Uterus (tissue), 3 donors: ENCODE measurements at regions not wholly inside any gene's neighbourhood (a gene's known extent, or its start where the extent isn't known, plus 50 kb on each side); places are given as distances from the start of the nearest gene placed in this dataset.
"Not testable (repeated sequence)": the region's sequence is repeated elsewhere in the genome, so short reads cannot be mapped to it uniquely, and the experiment has no call there.

Source experiments
- DNase-seq, 2 donors: peaks; one replicate each; pipeline ENCODE4 v3.0.0-alpha.2; 2019 to 2020
- H3K27ac ChIP-seq, 2 donors: fragments of 200-600 bp; sonication (generic); 1 replicate in 1 of 2; 2 replicates in 1 of 2; pipeline ENCODE4 v1.5.1; 2016 to 2018
- H3K27me3 ChIP-seq, 2 donors: fragments of 200-600 bp; sonication (generic); one replicate each; pipeline ENCODE4 v1.5.1; 2018 to 2019; ENCODE audit warnings: control low read depth in 1 of 2
- H3K36me3 ChIP-seq, 2 donors: fragments of 200-600 bp; sonication (generic); one replicate each; pipeline ENCODE4 v1.5.1; 2019; ENCODE audit warnings: control low read depth in 1 of 2
- H3K4me1 ChIP-seq, 2 donors: fragments of 200-600 bp; sonication (generic); one replicate each; pipeline ENCODE4 v1.5.1; 2018 to 2019; ENCODE audit warnings: control low read depth in 1 of 2
- H3K4me3 ChIP-seq, 2 donors: fragments of 200-600 bp; sonication (generic); 1 replicate in 1 of 2; 2 replicates in 1 of 2; pipeline ENCODE4 v1.5.1; 2018 to 2019; ENCODE audit warnings: mild to moderate bottlenecking in 1 of 2
- H3K9me3 ChIP-seq, 2 donors: fragments of 200-600 bp; sonication (generic); one replicate each; pipeline ENCODE4 v1.5.1; 2019; ENCODE audit warnings: control low read depth in 1 of 2
- POLR2A ChIP-seq, 2 donors: fragments of 450-650 bp; IDR thresholded peaks; one replicate each; pipeline ENCODE4 v1.6.1; 2016; ENCODE audit warnings: antibody characterized with exemption in 2 of 2, mild to moderate bottlenecking in 1 of 2, moderate library complexity in 1 of 2
- intact Hi-C: fragments of 100-400 bp; cut with DNase I; formaldehyde crosslinking; loops from one replicate; pipeline ENCODE4 v1.15.1; 2023; ENCODE audit warnings: low total_unique reads
- TF ChIP-seq, protein P1 (sequence below), 4 experiments: fragments of 200-600 bp in 2 of 4; fragments of 450-650 bp in 2 of 4; sonication (generic) in 2 of 4; IDR thresholded peaks; one replicate each; pipeline ENCODE4 v1.5.1; 2016 to 2019; ENCODE audit warnings: antibody characterized with exemption in 4 of 4, mild to moderate bottlenecking in 2 of 4, moderate library complexity in 1 of 4
- donor health status: DM: yes; HTN: yes; CAD: no.

GRCh38 chr4:57184378-57185029 lies 74.3 kb upstream of the IGFBP7 start:
- DNase-seq: no peak
- TF ChIP-seq, protein P1, sequence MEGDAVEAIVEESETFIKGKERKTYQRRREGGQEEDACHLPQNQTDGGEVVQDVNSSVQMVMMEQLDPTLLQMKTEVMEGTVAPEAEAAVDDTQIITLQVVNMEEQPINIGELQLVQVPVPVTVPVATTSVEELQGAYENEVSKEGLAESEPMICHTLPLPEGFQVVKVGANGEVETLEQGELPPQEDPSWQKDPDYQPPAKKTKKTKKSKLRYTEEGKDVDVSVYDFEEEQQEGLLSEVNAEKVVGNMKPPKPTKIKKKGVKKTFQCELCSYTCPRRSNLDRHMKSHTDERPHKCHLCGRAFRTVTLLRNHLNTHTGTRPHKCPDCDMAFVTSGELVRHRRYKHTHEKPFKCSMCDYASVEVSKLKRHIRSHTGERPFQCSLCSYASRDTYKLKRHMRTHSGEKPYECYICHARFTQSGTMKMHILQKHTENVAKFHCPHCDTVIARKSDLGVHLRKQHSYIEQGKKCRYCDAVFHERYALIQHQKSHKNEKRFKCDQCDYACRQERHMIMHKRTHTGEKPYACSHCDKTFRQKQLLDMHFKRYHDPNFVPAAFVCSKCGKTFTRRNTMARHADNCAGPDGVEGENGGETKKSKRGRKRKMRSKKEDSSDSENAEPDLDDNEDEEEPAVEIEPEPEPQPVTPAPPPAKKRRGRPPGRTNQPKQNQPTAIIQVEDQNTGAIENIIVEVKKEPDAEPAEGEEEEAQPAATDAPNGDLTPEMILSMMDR (IDR thresholded peaks at IDR 0.05): no peak
- TF ChIP-seq POLR2A (IDR thresholded peaks at IDR 0.05): no peak

DNA sequence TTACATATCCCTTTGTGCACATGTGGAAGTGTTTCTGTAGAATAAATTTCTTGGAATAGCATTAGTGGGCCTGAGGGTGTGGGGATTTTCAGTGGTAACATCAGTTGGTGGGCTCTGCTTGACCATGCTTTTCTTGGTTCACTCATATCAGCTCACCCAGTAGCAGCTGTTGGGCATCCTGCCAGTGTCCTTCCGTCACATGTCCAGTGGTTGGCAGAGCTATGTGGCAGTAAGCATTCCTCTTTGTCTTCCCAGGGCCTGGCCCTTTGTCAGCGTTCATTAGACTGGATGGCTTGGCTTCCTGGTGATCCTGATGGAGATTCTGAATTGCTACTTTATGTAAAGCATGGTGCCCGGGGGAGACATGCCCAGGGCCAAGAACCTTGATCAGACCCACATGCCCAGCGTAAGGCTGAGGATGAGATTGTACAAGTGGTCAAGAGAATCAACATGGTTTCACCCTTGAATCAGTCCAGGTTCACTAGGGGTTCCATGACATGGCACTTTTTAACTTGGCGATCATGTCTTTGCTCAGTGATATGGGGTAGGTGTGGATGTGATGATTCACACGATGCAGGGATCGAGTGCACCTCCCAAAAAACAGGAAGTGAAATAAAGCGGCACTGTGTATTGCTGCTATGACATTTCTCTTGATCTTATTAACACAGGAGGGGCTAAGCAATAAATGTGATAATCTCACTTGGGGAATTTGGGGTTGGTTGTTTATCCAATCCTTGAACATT lies 72.1 kb upstream of the IGFBP7 start:
- Histone ChIP-seq H3K36me3 (no peaks in the 10 kb centered on the region), H3K27me3 (no peaks in the 10 kb centered on the region), H3K9me3 (no peaks in the 10 kb centered on the region), H3K4me3 (no peak overlapping the region), H3K4me1 (no peaks in the 10 kb centered on the region), H3K27ac (no peak overlapping the region)
- DNase-seq: no peak
- TF ChIP-seq, protein P1 (IDR thresholded peaks at IDR 0.05): no peak
- TF ChIP-seq POLR2A (IDR thresholded peaks at IDR 0.05): no peak
- intact Hi-C loops: no loop called here

More at GRCh38 chr4:57184378-57185029, 74.3 kb upstream of the IGFBP7 start:
- Histone ChIP-seq H3K27me3 (no peaks in the 10 kb centered on the region), H3K36me3 (no peaks in the 10 kb centered on the region), H3K4me1 (no peaks in the 10 kb centered on the region), H3K4me3 (no peak overlapping the region), H3K9me3 (no peaks in the 10 kb centered on the region), H3K27ac (no peak overlapping the region)
- intact Hi-C loops: no loop called here

GRCh38 chr4:57173136-57173535 lies 63.0 kb upstream of the IGFBP7 start:
- intact Hi-C loops, H3K4me3 ChIP-seq: not testable (repeated sequence)

GRCh38 chr4:57172065-57172464 lies 61.9 kb upstream of the IGFBP7 start:
- H3K4me1 ChIP-seq: no peaks in the 10 kb centered on the region
- intact Hi-C loops: no loop called here
- no peaks in the 10 kb centered on the region for H3K27me3 ChIP-seq
- no peaks in the 10 kb centered on the region for H3K9me3 ChIP-seq
- no peak overlapping the region for H3K27ac ChIP-seq
- no peaks in the 10 kb centered on the region for H3K36me3 ChIP-seq
- TF ChIP-seq, protein P1 (IDR thresholded peaks at IDR 0.05): no peak
- no peak for TF ChIP-seq POLR2A (IDR thresholded peaks at IDR 0.05)
- DNase-seq: no peak
- no peak overlapping the region for H3K4me3 ChIP-seq

More at GRCh38 chr4:57173136-57173535, 63.0 kb upstream of the IGFBP7 start:
- DNase-seq, H3K27me3 ChIP-seq, H3K27ac ChIP-seq, H3K36me3 ChIP-seq, H3K9me3 ChIP-seq, H3K4me1 ChIP-seq: not testable (repeated sequence)

DNA sequence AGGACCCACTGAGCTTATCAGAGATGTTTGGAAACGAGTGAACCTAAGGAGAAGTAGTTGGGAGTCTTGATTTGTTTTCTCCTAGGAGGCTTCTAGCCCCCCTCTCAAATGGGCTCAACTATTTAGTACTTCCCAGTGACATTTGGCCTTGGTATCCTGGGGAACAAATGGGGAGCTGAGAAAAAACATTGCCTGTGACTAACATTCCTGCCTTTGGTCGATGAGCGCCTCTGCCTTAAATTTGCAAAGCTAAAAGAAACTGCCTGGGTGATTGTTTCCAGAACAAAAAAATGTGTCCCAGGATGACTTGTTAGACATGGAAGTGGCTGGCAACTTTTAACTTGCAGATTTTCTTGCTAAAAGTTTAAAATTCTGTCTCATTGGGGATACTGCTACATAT lies 58.8 kb upstream of the IGFBP7 start:
- no peak for TF ChIP-seq POLR2A (IDR thresholded peaks at IDR 0.05)
- TF ChIP-seq, protein P1 (IDR thresholded peaks at IDR 0.05): no peak
- no peak for DNase-seq
- no peaks in the 10 kb centered on the region for H3K4me1 ChIP-seq

More for the DNA sequence above, 58.8 kb upstream of the IGFBP7 start:
- H3K27me3 ChIP-seq: no peaks in the 10 kb centered on the region
- no peak overlapping the region for H3K4me3 ChIP-seq
- intact Hi-C loops: no loop called here
- H3K36me3 ChIP-seq: no peaks in the 10 kb centered on the region
- no peak overlapping the region for H3K27ac ChIP-seq
- H3K9me3 ChIP-seq: no peaks in the 10 kb centered on the region
